OCI-LY1 (cell line): ENCODE measurements at regions not wholly inside any gene's neighbourhood (a gene's known extent, or its start where the extent isn't known, plus 50 kb on each side); places are given as distances from the start of the nearest gene placed in this dataset.

Source experiments
- H2AFZ ChIP-seq: fragments of 200-600 bp; sonication (generic), shearing (Covaris generic); 2 replicates; pipeline ENCODE4 v1.6.0; 2014; ENCODE audit warnings: antibody characterized with exemption, mild to moderate bottlenecking, low read length
- H3F3A ChIP-seq: fragments of 200-600 bp; sonication (generic), shearing (Covaris generic); 2 replicates; pipeline ENCODE4 v1.6.0; 2014; ENCODE audit warnings: mild to moderate bottlenecking, antibody characterized with exemption, low read length, moderate library complexity; ENCODE audit not compliant: insufficient read depth
- H3K27ac ChIP-seq: fragments of 200-600 bp; sonication (generic); 2 replicates; pipeline ENCODE4 v1.5.1; 2014; ENCODE audit warnings: low read length, mixed run types, mild to moderate bottlenecking, low read depth; ENCODE audit not compliant: poor library complexity, severe bottlenecking
- H3K27me3 ChIP-seq: fragments of 200-600 bp; sonication (generic); 2 replicates; pipeline ENCODE4 v1.6.0; 2014; ENCODE audit warnings: antibody characterized with exemption, mild to moderate bottlenecking, low read length, moderate library complexity; ENCODE audit not compliant: insufficient read depth
- H3K36me3 ChIP-seq: fragments of 200-600 bp; sonication (generic); 2 replicates; pipeline ENCODE4 v1.6.1; 2014; ENCODE audit warnings: mild to moderate bottlenecking, antibody characterized with exemption, low read length, moderate library complexity, mixed read lengths; ENCODE audit not compliant: insufficient read depth
- H3K4me1 ChIP-seq: fragments of 200-600 bp; sonication (generic); 2 replicates; pipeline ENCODE4 v1.5.1; 2014; ENCODE audit warnings: mild to moderate bottlenecking, low read length, moderate library complexity; ENCODE audit not compliant: insufficient read depth, severe bottlenecking
- H3K4me2 ChIP-seq: fragments of 200-600 bp; sonication (generic), shearing (Covaris generic); 2 replicates; pipeline ENCODE4 v1.6.1; 2014; ENCODE audit warnings: low read length
- H3K4me3 ChIP-seq: fragments of 200-600 bp; sonication (generic); 2 replicates; pipeline ENCODE4 v1.5.1; 2014; ENCODE audit warnings: low read length, low read depth, mild to moderate bottlenecking, mixed read lengths; ENCODE audit not compliant: poor library complexity, severe bottlenecking
- H3K79me2 ChIP-seq: fragments of 200-600 bp; shearing (Covaris generic); 2 replicates; pipeline ENCODE4 v1.6.1; 2016; ENCODE audit warnings: mixed run types, low read length, mixed read lengths; ENCODE audit not compliant: insufficient read depth
- H3K9ac ChIP-seq: fragments of 200-600 bp; sonication (generic), shearing (Covaris generic); 2 replicates; pipeline ENCODE4 v1.6.1; 2014; ENCODE audit warnings: mild to moderate bottlenecking, low read length, mixed read lengths
- H3K9me2 ChIP-seq: fragments of 200-600 bp; sonication (generic), shearing (Covaris generic); 2 replicates; pipeline ENCODE4 v1.6.1; 2014; ENCODE audit warnings: low read depth, mild to moderate bottlenecking, low read length, mixed read lengths
- H3K9me3 ChIP-seq: fragments of 200-600 bp; shearing (Covaris generic); 2 replicates; pipeline ENCODE4 v1.6.1; 2014; ENCODE audit warnings: low read length, mixed read lengths
- H4K20me1 ChIP-seq: fragments of 200-600 bp; sonication (generic), shearing (Covaris generic); 2 replicates; pipeline ENCODE4 v1.6.0; 2016; ENCODE audit warnings: mild to moderate bottlenecking, low read length; ENCODE audit not compliant: insufficient read depth
- EZH2 ChIP-seq: fragments of 200-600 bp; sonication (generic), shearing (Covaris generic); IDR thresholded peaks from 2 replicates; pipeline ENCODE4 v1.8.0; 2017; ENCODE audit warnings: borderline replicate concordance, mixed run types, mild to moderate bottlenecking, antibody characterized with exemption, low read length, moderate library complexity, mixed read lengths
- TF ChIP-seq, protein P1 (sequence below): fragments of 200-600 bp; sonication (generic), shearing (Covaris generic); IDR thresholded peaks from 2 replicates; pipeline ENCODE4 v1.5.1; 2017; ENCODE audit warnings: mild to moderate bottlenecking, antibody characterized with exemption, low read length, moderate library complexity, mixed read lengths

DNA sequence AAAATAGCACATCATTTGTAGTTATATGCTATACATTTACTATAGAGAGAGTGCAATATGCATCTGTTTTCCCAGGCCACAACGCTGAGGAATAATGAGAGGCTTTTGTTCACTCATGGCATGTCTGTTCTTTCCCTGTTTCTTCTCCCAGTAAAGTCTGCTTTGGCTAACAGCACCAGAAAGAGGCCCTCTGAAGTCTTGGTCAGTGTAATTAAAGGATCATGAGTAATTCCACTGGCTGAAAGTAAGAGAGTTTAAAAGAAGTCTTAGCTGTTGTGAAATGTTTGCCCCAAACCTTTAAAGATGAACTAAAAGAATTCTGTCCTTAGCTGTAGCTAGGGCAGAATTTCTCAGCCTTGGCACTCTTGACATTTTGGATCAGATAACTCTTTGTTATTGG is 228.8 kb downstream of the TLE4 start:
- TF ChIP-seq, protein P1, sequence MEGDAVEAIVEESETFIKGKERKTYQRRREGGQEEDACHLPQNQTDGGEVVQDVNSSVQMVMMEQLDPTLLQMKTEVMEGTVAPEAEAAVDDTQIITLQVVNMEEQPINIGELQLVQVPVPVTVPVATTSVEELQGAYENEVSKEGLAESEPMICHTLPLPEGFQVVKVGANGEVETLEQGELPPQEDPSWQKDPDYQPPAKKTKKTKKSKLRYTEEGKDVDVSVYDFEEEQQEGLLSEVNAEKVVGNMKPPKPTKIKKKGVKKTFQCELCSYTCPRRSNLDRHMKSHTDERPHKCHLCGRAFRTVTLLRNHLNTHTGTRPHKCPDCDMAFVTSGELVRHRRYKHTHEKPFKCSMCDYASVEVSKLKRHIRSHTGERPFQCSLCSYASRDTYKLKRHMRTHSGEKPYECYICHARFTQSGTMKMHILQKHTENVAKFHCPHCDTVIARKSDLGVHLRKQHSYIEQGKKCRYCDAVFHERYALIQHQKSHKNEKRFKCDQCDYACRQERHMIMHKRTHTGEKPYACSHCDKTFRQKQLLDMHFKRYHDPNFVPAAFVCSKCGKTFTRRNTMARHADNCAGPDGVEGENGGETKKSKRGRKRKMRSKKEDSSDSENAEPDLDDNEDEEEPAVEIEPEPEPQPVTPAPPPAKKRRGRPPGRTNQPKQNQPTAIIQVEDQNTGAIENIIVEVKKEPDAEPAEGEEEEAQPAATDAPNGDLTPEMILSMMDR, result no peak
- TF ChIP-seq EZH2, result no peak
- no peak overlapping the region for H3K27ac ChIP-seq
- no peaks in the 10 kb centered on the region for H3K9me2 ChIP-seq
- no peak overlapping the region for H2AFZ ChIP-seq
- H3K9ac ChIP-seq, result no peak overlapping the region
- no peaks in the 10 kb centered on the region for H3K79me2 ChIP-seq
- H3K27me3 ChIP-seq, result no peaks in the 10 kb centered on the region
- no peak overlapping the region for H3K4me3 ChIP-seq
- H3F3A ChIP-seq, result no peaks in the 10 kb centered on the region
- H3K4me2 ChIP-seq, result no peak overlapping the region
- no peaks in the 10 kb centered on the region for H4K20me1 ChIP-seq
- H3K36me3 ChIP-seq, result no peaks in the 10 kb centered on the region
- no peaks in the 10 kb centered on the region for H3K4me1 ChIP-seq
- no peaks in the 10 kb centered on the region for H3K9me3 ChIP-seq

DNA sequence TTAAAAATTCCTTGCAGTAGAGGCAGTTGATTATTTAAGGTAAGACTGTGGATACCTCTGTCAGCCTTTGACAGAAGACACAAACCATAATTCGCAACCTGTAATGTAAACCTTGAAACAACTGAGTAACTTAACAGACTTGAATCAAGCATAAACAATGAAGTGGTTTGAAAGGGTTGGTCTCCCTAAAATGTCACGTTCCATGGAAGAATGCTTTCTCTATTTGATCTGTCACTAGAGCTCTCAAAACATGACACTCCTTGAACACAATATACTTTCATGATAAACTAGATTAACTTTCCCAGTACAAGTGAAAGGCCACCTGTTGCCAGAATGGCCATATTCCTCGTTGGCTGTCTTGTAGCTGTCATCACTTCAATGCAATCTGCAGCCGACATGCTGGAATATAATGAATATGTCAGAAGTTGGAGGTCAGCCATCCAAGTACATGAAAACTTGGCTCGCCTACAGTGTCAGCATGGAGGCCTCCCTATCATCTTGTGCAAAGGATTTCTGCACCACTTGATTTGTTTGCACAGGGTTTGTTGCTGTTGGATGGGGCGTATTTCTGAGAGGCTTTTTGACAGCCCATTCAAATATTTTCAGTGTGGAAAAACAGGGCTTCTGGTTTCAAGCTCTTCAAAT is 228.0 kb downstream of the TLE4 start:
- Histone ChIP-seq H3K4me3 (no peak overlapping the region), H3K4me2 (no peak overlapping the region), H3K9ac (no peak overlapping the region), H3K27ac (no peak overlapping the region), H3F3A (no peaks in the 10 kb centered on the region), H2AFZ (no peak overlapping the region), H3K36me3 (no peaks in the 10 kb centered on the region), H3K27me3 (no peaks in the 10 kb centered on the region), H3K79me2 (no peaks in the 10 kb centered on the region), H3K4me1 (no peaks in the 10 kb centered on the region), H4K20me1 (no peaks in the 10 kb centered on the region), H3K9me3 (no peaks in the 10 kb centered on the region), H3K9me2 (no peaks in the 10 kb centered on the region)
- TF ChIP-seq, protein P1, result no peak
- no peak for TF ChIP-seq EZH2

DNA sequence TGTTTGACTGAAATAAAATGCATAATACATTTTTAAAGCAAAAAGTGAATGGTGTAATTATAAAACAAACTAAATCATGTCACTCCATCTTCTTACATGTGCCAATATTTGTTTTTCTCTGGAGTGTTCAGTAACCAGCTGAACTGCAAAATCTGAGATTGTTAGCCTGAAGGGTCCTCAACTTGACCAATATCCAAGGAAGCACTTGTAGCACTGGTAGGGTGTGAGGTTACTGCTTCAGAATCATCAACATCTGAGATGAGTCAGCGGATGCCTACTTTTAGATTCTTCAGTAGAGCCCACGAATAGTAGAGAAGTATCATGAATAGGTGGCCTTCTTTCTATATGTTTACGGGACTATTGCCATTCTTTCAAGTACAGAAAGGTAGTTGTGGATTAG is 226.7 kb downstream of the TLE4 start:
- H2AFZ ChIP-seq, result no peak overlapping the region
- TF ChIP-seq, protein P1, result no peak
- no peak for TF ChIP-seq EZH2

More for the DNA sequence above, 226.7 kb downstream of the TLE4 start:
- H3F3A ChIP-seq, result no peaks in the 10 kb centered on the region
- H3K4me2 ChIP-seq, result no peak overlapping the region
- H3K27ac ChIP-seq, result no peak overlapping the region
- no peaks in the 10 kb centered on the region for H4K20me1 ChIP-seq
- no peak overlapping the region for H3K9ac ChIP-seq
- H3K4me1 ChIP-seq, result no peaks in the 10 kb centered on the region
- H3K36me3 ChIP-seq, result no peaks in the 10 kb centered on the region
- no peak overlapping the region for H3K4me3 ChIP-seq
- no peaks in the 10 kb centered on the region for H3K27me3 ChIP-seq
- no peaks in the 10 kb centered on the region for H3K9me3 ChIP-seq
- H3K9me2 ChIP-seq, result no peaks in the 10 kb centered on the region
- H3K79me2 ChIP-seq, result no peaks in the 10 kb centered on the region
